Dedifferentiated amniotic fluid mesenchymal stem cell (primary cell): ENCODE measurements at regions not wholly inside any gene's neighbourhood (a gene's known extent, or its start where the extent isn't known, plus 50 kb on each side); places are given as distances from the start of the nearest gene placed in this dataset.

Experiments used
- DNase-seq: peaks from one replicate; pipeline ENCODE4 v3.0.0-alpha.2; 2016; ENCODE audit errors: extremely low spot score

- no peak for DNase-seq
These were observed 92.8 kb downstream of the HNRNPLL start for GRCh38 chr2:38509947-38510326.

- DNase-seq: no peak
These were observed 93.3 kb downstream of the HNRNPLL start for GRCh38 chr2:38509314-38509946.

GRCh38 chr2:38508311-38509039, 94.3 kb downstream of the HNRNPLL start:
- DNase-seq: peak; percentile 52

- DNase-seq: no peak
These were observed 95.0 kb downstream of the HNRNPLL start for GRCh38 chr2:38507712-38508111.

- DNase-seq: no peak
These were observed 96.9 kb downstream of the HNRNPLL start for GRCh38 chr2:38505779-38506178.

GRCh38 chr2:38504169-38504568, 98.6 kb downstream of the HNRNPLL start:
- DNase-seq: no peak

GRCh38 chr2:38502107-38502506, 100.6 kb downstream of the HNRNPLL start:
- DNase-seq: no peak

- no peak for DNase-seq
These were observed 102.5 kb downstream of the HNRNPLL start for GRCh38 chr2:38500283-38500634.

- DNase-seq: no peak
These were observed 103.0 kb downstream of the HNRNPLL start for GRCh38 chr2:38499548-38500282.

- no peak for DNase-seq
These were observed 104.7 kb downstream of the HNRNPLL start for GRCh38 chr2:38498045-38498481.

- DNase-seq: no peak
These were observed 105.1 kb downstream of the HNRNPLL start for GRCh38 chr2:38497670-38498037.

- no peak for DNase-seq
These were observed 105.6 kb downstream of the HNRNPLL start for GRCh38 chr2:38496927-38497669.

- DNase-seq: no peak
These were observed 106.8 kb downstream of the HNRNPLL start for GRCh38 chr2:38495880-38496279.

GRCh38 chr2:38494394-38494793, 108.3 kb downstream of the HNRNPLL start:
- DNase-seq: no peak

- no peak for DNase-seq
These were observed 110.6 kb downstream of the HNRNPLL start for GRCh38 chr2:38492042-38492615.

GRCh38 chr2:38491436-38491835, 111.3 kb downstream of the HNRNPLL start:
- no peak for DNase-seq

GRCh38 chr2:38489846-38490245, 112.8 kb upstream of the ATL2 start:
- DNase-seq: no peak

GRCh38 chr2:38487852-38488251, 110.8 kb upstream of the ATL2 start:
- DNase-seq: no peak

- no peak for DNase-seq
These were observed 109.3 kb upstream of the ATL2 start for GRCh38 chr2:38486213-38487026.

GRCh38 chr2:38485734-38486133, 108.7 kb upstream of the ATL2 start:
- DNase-seq: no peak

- no peak for DNase-seq
These were observed 107.9 kb upstream of the ATL2 start for GRCh38 chr2:38484957-38485356.
